ENCODE measurements at regions not wholly inside any gene's neighbourhood (a gene's known extent, or its start where the extent isn't known, plus 50 kb on each side); places are given as distances from the start of the nearest gene placed in this dataset.

GRCh38 chr15:70418943-70419342 is 321.2 kb upstream of the TLE3 start:
- peak; percentile 82 to 85 for DNase-seq

GRCh38 chr15:70417535-70417934 is 319.8 kb upstream of the TLE3 start:
- peak in 1 of 2 experiments; percentile 79 for DNase-seq

GRCh38 chr15:70416829-70417228 is 319.1 kb upstream of the TLE3 start:
- no peak for DNase-seq

- DNase-seq = peak; percentile 68 to 87
Measured at GRCh38 chr15:70415398-70415797, 317.7 kb upstream of the TLE3 start.

GRCh38 chr15:70414626-70415025 is 316.9 kb upstream of the TLE3 start:
- no peak for DNase-seq

- DNase-seq = no peak
Measured at GRCh38 chr15:70412794-70413193, 315.1 kb upstream of the TLE3 start.

GRCh38 chr15:70411143-70411863 is 313.6 kb upstream of the TLE3 start:
- no peak for DNase-seq

GRCh38 chr15:70410371-70410985 is 312.8 kb upstream of the TLE3 start:
- DNase-seq = peak in 1 of 2 experiments; percentile 24

- no peak for DNase-seq
Measured at GRCh38 chr15:70409388-70409787, 311.7 kb upstream of the TLE3 start.

GRCh38 chr15:70407955-70408354 is 310.2 kb upstream of the TLE3 start:
- DNase-seq = no peak

- DNase-seq = no peak
Measured at GRCh38 chr15:70407336-70407670, 309.6 kb upstream of the TLE3 start.

GRCh38 chr15:70406617-70407335 is 309.1 kb upstream of the TLE3 start:
- DNase-seq = no peak

GRCh38 chr15:70401709-70402108 is 304.0 kb upstream of the TLE3 start:
- DNase-seq = no peak

GRCh38 chr15:70400766-70401541 is 303.2 kb upstream of the TLE3 start:
- no peak for DNase-seq

GRCh38 chr15:70399204-70399603 is 301.5 kb upstream of the TLE3 start:
- no peak for DNase-seq

GRCh38 chr15:70398694-70399093 is 301.0 kb upstream of the TLE3 start:
- no peak for DNase-seq

- DNase-seq = no peak
Measured at GRCh38 chr15:70396807-70397206, 299.1 kb upstream of the TLE3 start.

GRCh38 chr15:70395164-70395563 is 297.4 kb upstream of the TLE3 start:
- no peak for DNase-seq

- DNase-seq = no peak
Measured at GRCh38 chr15:70390723-70391122, 293.0 kb upstream of the TLE3 start.

GRCh38 chr15:70387993-70388392 is 290.3 kb upstream of the TLE3 start:
- no peak for DNase-seq

GRCh38 chr15:70387081-70387480 is 289.4 kb upstream of the TLE3 start:
- no peak for DNase-seq

GRCh38 chr15:70385711-70386110 is 288.0 kb upstream of the TLE3 start:
- no peak for DNase-seq

GRCh38 chr15:70385052-70385451 is 287.3 kb upstream of the TLE3 start:
- no peak for DNase-seq

All from NCI-H524 (cell line).